ENCODE measurements at regions not wholly inside any gene's neighbourhood (a gene's known extent, or its start where the extent isn't known, plus 50 kb on each side); places are given as distances from the start of the nearest gene placed in this dataset.

- Histone ChIP-seq H3K9ac (ENCODE audit: low read length) (no peak overlapping the region), H4K20me1 (ENCODE audit: low read length) (no peaks in the 10 kb centered on the region), H2AFZ (ENCODE audit: low read length) (no peak overlapping the region), H3K9me3 (ENCODE audit: low read length) (no peaks in the 10 kb centered on the region), H3K4me1 (ENCODE audit: insufficient read depth, low read length) (no peaks in the 10 kb centered on the region), H3K36me3 (ENCODE audit: low read depth, low read length) (no peaks in the 10 kb centered on the region), H3K27ac (ENCODE audit: low read length) (no peak overlapping the region), H3K9me2 (replicated peaks; ENCODE audit: low read length) (no peaks in the 10 kb centered on the region), H3K27me3 (ENCODE audit: low read length) (no peaks in the 10 kb centered on the region), H3F3A (ENCODE audit: low read length, unreplicated experiment) (no peaks in the 10 kb centered on the region), H3K4me3 (ENCODE audit: low read length) (no peak overlapping the region), H3K4me2 (ENCODE audit: low read length) (no peak overlapping the region), H3K79me2 (ENCODE audit: low read length) (no peaks in the 10 kb centered on the region)
- ATAC-seq (no peak), DNase-seq (no peak)
- intact Hi-C loops (cut with micrococcal nuclease): no loop called here
- BruUV-seq (replicated peaks): no TSS peak
- ChIA-PET CTCF (interaction anchor here (1.1 kb wide), 1 partner anchor 39 kb away, joined by 3 read pairs; no protein-coding TSS in a partner anchor), POLR2A (ENCODE audit: unreplicated experiment) (no interaction called here)
- TF ChIP-seq CTCF (conservative IDR thresholded peaks at IDR 0.05; ENCODE audit: low read depth, low read length) (no peak), EZH2phosphoT487 (IDR thresholded peaks at IDR 0.05; ENCODE audit: borderline replicate concordance, low read length) (no peak), EZH2 (IDR thresholded peaks at IDR 0.05; ENCODE audit: low read length, unreplicated experiment) (no peak)
Observed at GRCh38 chr2:176573612-176574483, 304.6 kb downstream of the MTX2 start.

- Histone ChIP-seq H3K9me3 (ENCODE audit: low read length) (no peaks in the 10 kb centered on the region), H3K4me2 (ENCODE audit: low read length) (no peak overlapping the region), H3K9ac (ENCODE audit: low read length) (no peak overlapping the region), H4K20me1 (ENCODE audit: low read length) (no peaks in the 10 kb centered on the region), H3K36me3 (ENCODE audit: low read depth, low read length) (no peaks in the 10 kb centered on the region), H3K27me3 (ENCODE audit: low read length) (no peaks in the 10 kb centered on the region), H3K9me2 (replicated peaks; ENCODE audit: low read length) (no peaks in the 10 kb centered on the region), H3K4me1 (ENCODE audit: insufficient read depth, low read length) (no peaks in the 10 kb centered on the region), H3K4me3 (ENCODE audit: low read length) (no peak overlapping the region), H3K27ac (ENCODE audit: low read length) (no peak overlapping the region), H3F3A (ENCODE audit: low read length, unreplicated experiment) (no peaks in the 10 kb centered on the region), H2AFZ (ENCODE audit: low read length) (no peak overlapping the region), H3K79me2 (ENCODE audit: low read length) (no peaks in the 10 kb centered on the region)
- ChIA-PET CTCF (interaction anchor here (1.1 kb wide), 1 partner anchor 38 kb away, joined by 3 read pairs; no protein-coding TSS in a partner anchor), POLR2A (ENCODE audit: unreplicated experiment) (no interaction called here)
- ATAC-seq (no peak), DNase-seq (no peak)
- intact Hi-C loops (cut with micrococcal nuclease): no loop called here
- no TSS peak for BruUV-seq (replicated peaks)
- TF ChIP-seq CTCF (conservative IDR thresholded peaks at IDR 0.05; ENCODE audit: low read depth, low read length): no peak
- no peak for TF ChIP-seq EZH2phosphoT487 (IDR thresholded peaks at IDR 0.05; ENCODE audit: borderline replicate concordance, low read length)
- no peak for TF ChIP-seq EZH2 (IDR thresholded peaks at IDR 0.05; ENCODE audit: low read length, unreplicated experiment)
Observed at GRCh38 chr2:176574484-176575236, 305.4 kb downstream of the MTX2 start.
